ENCODE measurements at regions not wholly inside any gene's neighbourhood (a gene's known extent, or its start where the extent isn't known, plus 50 kb on each side); places are given as distances from the start of the nearest gene placed in this dataset.
"Not testable (repeated sequence)": the region's sequence is repeated elsewhere in the genome, so short reads cannot be mapped to it uniquely, and the experiment has no call there.

GRCh38 chr16:55010492-55011160 lies 80.0 kb downstream of the IRX5 start:
- DNase-seq: no peak
- Histone ChIP-seq H3K9me3 (no peaks in the 10 kb centered on the region), H3K27me3 (no peaks in the 10 kb centered on the region), H3K4me3 (no peak overlapping the region), H3K36me3 (no peaks in the 10 kb centered on the region)

- H3K27me3 ChIP-seq: no peaks in the 10 kb centered on the region
- H3K4me3 ChIP-seq: no peak overlapping the region
- no peaks in the 10 kb centered on the region for H3K36me3 ChIP-seq
- DNase-seq: no peak
- no peaks in the 10 kb centered on the region for H3K9me3 ChIP-seq
Measured at GRCh38 chr16:55012362-55012761, 81.7 kb downstream of the IRX5 start.

DNA sequence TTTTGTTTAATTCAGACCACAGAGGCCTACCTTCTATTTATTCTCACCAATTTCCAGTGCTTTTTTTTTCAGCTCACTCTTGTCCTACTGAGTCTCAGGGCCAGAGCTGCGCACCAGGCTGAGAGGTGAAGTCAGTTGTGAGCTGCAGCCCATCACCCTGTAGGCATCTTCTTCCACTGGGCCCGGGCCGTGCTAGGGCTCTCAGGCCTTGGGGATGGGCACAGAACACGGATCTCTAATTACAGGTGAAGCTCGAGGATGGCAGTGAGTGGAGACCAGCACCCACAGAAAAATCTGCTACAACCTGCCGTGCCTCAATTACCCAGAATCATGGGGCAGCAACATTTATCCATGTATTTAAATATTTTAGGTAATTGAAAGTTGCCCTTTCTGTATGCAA lies 82.1 kb downstream of the IRX5 start:
- no peaks in the 10 kb centered on the region for H3K9me3 ChIP-seq
- no peak overlapping the region for H3K4me3 ChIP-seq
- no peak for DNase-seq
- H3K27me3 ChIP-seq: no peaks in the 10 kb centered on the region
- no peaks in the 10 kb centered on the region for H3K36me3 ChIP-seq

DNA sequence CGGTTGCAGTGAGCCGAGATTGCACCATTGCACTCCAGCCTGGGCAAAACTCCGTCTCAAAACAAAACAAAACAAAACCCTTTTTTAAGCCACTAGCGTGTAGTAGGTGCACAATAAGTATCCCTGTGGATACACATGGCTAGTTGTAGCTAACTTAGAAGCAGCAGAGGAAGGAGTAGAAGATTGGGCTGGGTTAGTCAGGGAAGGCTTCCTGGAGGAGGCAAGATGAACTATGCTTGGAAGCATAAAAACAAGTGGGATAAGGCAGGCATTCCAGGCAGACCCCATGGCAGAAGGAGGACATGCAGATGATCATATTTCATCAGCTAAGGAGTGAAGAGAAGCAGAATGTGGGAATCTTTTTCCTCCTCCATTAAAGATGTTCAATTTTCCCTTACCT lies 83.4 kb downstream of the IRX5 start:
- no peak overlapping the region for H3K4me3 ChIP-seq
- DNase-seq: no peak
- no peaks in the 10 kb centered on the region for H3K36me3 ChIP-seq
- H3K9me3 ChIP-seq: no peaks in the 10 kb centered on the region
- H3K27me3 ChIP-seq: no peaks in the 10 kb centered on the region

- no peaks in the 10 kb centered on the region for H3K36me3 ChIP-seq
- no peak overlapping the region for H3K4me3 ChIP-seq
- DNase-seq: no peak
- H3K9me3 ChIP-seq: peaks cover 9% of the 10 kb centered on the region
- no peaks in the 10 kb centered on the region for H3K27me3 ChIP-seq
Measured at GRCh38 chr16:55015181-55015913, 84.7 kb downstream of the IRX5 start.

DNA sequence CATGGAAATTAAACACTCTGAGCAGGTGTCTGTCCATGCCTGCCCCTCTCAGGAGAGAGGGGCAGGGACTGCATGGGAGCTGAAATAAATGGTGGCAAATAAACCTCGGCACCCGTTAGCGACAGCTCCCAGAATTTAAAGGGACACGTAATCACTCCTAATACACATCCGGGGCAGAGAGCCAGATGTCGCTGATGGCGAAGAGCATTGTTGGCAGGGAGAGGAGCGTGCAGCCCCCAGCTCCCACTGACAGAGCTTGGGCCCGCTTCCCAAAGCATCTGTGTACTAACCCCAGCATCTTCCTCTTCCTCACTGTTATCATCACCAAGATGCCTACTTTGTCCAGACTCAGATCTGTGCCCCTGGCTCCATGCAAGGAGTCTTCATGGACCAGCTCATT lies 85.8 kb downstream of the IRX5 start:
- Histone ChIP-seq H3K9me3 (peaks cover 18% of the 10 kb centered on the region), H3K4me3 (no peak overlapping the region), H3K27me3 (no peaks in the 10 kb centered on the region), H3K36me3 (no peaks in the 10 kb centered on the region)
- no peak for DNase-seq

DNA sequence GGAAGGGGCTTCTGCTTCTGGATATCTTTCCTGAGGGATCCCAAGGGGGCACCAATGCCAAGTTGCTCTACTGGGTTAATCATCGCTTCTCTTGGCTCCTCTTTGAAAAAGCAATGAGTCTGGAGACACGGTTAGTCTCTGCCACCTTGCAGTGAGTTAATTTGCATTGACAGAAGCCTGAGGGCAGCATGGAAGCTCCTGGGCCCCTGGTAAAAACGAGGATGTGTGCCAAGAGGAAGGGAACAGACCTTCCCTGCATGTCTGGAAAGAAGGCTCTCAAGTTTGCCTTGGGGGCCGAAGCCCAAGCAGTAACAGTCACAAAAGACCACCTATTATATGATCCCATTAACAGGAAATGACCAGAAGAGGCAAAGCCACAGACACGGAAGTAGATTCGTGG lies 86.7 kb downstream of the IRX5 start:
- H3K27me3 ChIP-seq: peaks cover 3% of the 10 kb centered on the region; the same call in 1 of the 2 replicates
- peaks cover 18% of the 10 kb centered on the region for H3K9me3 ChIP-seq
- no peak overlapping the region for H3K4me3 ChIP-seq
- no peaks in the 10 kb centered on the region for H3K36me3 ChIP-seq
- DNase-seq: no peak

DNA sequence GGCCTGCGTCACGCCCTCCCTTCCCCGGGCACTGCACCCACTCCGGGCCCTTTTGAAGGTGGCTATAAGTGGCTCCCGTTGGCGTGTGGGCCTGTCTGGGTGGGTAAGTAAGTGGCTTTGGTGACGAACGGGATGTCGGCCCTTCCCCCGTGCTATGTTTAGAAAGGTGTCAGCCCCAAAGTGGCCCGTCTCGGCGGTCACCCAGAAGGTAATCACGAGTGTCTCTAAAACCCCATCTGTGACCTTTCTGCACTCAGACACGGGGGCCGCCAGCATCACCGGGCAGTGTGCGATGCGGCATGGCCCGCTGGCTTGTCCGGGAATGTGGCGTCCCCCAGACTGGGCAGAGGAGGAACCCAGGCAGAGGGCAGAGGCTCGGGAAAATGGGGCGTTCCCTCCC lies 88.2 kb downstream of the IRX5 start:
- peaks cover 20% of the 10 kb centered on the region for H3K9me3 ChIP-seq

GRCh38 chr16:55019419-55020131 lies 88.9 kb downstream of the IRX5 start:
- H3K36me3 ChIP-seq: no peaks in the 10 kb centered on the region
- H3K4me3 ChIP-seq: no peak overlapping the region
- peaks cover 8% of the 10 kb centered on the region; the same call in 1 of the 2 replicates for H3K27me3 ChIP-seq
- peaks cover 20% of the 10 kb centered on the region for H3K9me3 ChIP-seq
- DNase-seq: no peak

More for the DNA sequence above, 88.2 kb downstream of the IRX5 start:
- peaks cover 5% of the 10 kb centered on the region; the same call in 1 of the 2 replicates for H3K27me3 ChIP-seq
- H3K4me3 ChIP-seq: no peak overlapping the region
- H3K36me3 ChIP-seq: no peaks in the 10 kb centered on the region
- DNase-seq: no peak

- no peak overlapping the region; the same call in 1 of the 2 replicates for H3K4me3 ChIP-seq
- peaks cover 13% of the 10 kb centered on the region; the same call in 1 of the 2 replicates for H3K27me3 ChIP-seq
- peaks cover 23% of the 10 kb centered on the region for H3K9me3 ChIP-seq
- peak; percentile 75 for DNase-seq
- no peaks in the 10 kb centered on the region for H3K36me3 ChIP-seq
Measured at GRCh38 chr16:55021595-55022475, 91.2 kb downstream of the IRX5 start.

DNA sequence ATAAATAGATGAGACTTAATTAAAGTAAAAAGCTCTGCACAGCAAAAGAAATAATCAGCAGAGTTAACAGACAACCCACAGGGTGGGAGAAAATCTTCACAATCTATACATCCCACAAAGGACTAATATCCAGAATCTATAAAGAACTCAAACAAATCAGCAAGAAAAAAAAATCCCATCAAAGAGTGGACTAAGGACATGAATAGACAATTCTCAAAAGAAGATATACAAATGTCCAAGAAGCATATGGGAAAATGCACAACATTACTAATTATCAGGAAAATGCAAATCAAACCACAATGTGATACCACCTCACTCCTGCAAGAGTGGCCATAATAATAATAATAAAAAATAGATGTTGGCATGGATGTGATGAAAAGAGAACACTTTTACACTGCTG lies 96.6 kb downstream of the IRX5 start:
- not testable (repeated sequence) for DNase-seq, H3K4me3 ChIP-seq, H3K36me3 ChIP-seq
- H3K9me3 ChIP-seq: peaks cover 18% of the 10 kb centered on the region
- peaks cover 11% of the 10 kb centered on the region for H3K27me3 ChIP-seq

DNA sequence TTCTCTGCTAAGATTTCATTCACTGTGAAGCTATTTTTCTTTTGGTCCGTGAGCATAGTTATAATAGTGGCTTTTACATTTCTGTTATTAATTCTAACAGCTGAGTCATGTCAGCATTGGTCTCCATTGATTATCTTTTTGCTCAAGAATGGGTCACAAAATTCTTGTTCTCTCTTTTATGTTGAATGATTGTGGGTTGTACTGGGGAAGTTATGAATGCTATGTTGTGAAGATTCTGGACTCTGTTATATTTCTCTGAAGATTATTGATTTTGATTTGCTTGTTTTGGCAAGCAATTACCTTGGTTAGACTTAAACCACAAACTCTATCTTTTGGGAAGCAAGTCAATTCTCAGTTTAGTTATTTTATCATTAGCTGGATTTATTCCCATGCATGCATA lies 98.8 kb downstream of the IRX5 start:
- Histone ChIP-seq H3K9me3 (peaks cover 15% of the 10 kb centered on the region), H3K27me3 (peaks cover 6% of the 10 kb centered on the region), H3K36me3 (no peaks in the 10 kb centered on the region), H3K4me3 (no peak overlapping the region)
- DNase-seq: no peak

GRCh38 chr16:55030944-55031343 lies 100.3 kb downstream of the IRX5 start:
- DNase-seq: no peak
- no peaks in the 10 kb centered on the region for H3K36me3 ChIP-seq
- no peak overlapping the region for H3K4me3 ChIP-seq
- no peaks in the 10 kb centered on the region; the same call in none of the 2 replicates for H3K27me3 ChIP-seq
- peaks cover 12% of the 10 kb centered on the region for H3K9me3 ChIP-seq

- Histone ChIP-seq H3K9me3 (peaks cover 12% of the 10 kb centered on the region), H3K36me3 (no peaks in the 10 kb centered on the region), H3K4me3 (no peak overlapping the region), H3K27me3 (no peaks in the 10 kb centered on the region; the same call in none of the 2 replicates)
- no peak for DNase-seq
Measured at GRCh38 chr16:55031481-55031880, 100.8 kb downstream of the IRX5 start.

DNA sequence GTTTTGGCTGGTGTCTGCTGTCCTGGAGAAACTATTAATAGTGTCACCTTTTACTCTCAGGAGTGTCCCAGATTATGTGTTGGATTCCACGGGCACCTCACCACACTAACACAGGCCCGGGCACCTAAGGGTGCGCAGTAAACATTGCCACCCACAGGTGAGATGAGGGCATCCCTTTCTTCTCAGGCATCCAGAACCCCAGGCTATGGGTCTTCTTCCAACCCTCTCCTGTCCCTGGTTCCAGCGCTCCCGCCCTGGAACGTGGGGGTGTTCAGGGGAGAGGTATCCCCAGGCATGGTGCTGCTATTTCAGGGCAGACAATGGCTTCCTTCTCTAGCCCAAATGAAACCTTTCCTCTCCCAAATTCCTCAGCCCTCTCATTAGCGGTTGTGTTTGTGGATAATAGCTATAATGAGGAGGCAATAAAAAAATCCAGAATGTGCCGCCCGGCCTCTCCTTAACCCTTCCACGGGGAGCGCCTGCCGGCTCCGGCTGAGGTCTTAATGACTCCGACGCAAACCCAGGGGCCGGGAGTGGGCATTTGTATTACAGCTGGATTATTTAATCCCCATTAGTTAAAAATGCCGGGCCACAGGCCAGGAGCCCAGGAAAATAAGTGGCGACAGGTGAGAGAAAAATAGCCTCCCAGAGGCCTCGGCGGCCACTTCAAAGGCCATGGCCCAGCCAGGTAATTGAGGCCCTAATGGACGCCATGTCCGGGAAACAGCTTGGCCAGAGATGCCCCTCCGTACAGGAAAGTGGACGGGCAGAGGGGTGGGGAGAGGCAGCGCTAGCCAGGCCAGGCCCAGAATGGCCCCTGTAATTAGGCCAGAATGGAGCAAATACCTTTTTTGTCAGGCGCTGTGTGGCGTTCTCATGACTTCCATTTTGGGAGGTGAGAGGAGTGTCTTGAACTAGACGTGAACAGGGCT lies 102.8 kb downstream of the IRX5 start:
- H3K36me3 ChIP-seq: no peaks in the 10 kb centered on the region
- DNase-seq: no peak
- peaks cover 8% of the 10 kb centered on the region for H3K9me3 ChIP-seq
- H3K4me3 ChIP-seq: no peak overlapping the region
- H3K27me3 ChIP-seq: no peaks in the 10 kb centered on the region; the same call in 1 of the 2 replicates
